IMR-90 (cell line): ENCODE measurements at regions not wholly inside any gene's neighbourhood (a gene's known extent, or its start where the extent isn't known, plus 50 kb on each side); places are given as distances from the start of the nearest gene placed in this dataset.

ENCODE experiments used
- ATAC-seq: fragments of 200-7000 bp; cut with Tn5 transposase; 2 replicates; pipeline ENCODE4 v1.9.1; 2020; ENCODE audit warnings: low read depth, mild to moderate bottlenecking, moderate library complexity
- BruUV-seq: library from RNA; stranded (reverse); fragments of 400-500 nt; replicated peaks from 2 replicates; lab custom pipeline; 2021; lab: Mats Ljungman, UMichigan
- CTCF ChIA-PET: fragments of 300-600 bp; formaldehyde crosslinking; extraction: SDS; loops from one replicate; lab custom pipeline; 2021; ENCODE audit warnings: antibody characterized with exemption; lab: Yijun Ruan, JAX
- POLR2A ChIA-PET: fragments of 300-600 bp; sonication (Branson Sonifier 250); formaldehyde crosslinking; loops from one replicate; lab custom pipeline; 2022; ENCODE audit warnings: antibody characterized with exemption; ENCODE audit not compliant: unreplicated experiment; lab: Charles Lee
- DNase-seq: peaks from one replicate; pipeline ENCODE4 v3.0.0; 2013
- H2AFZ ChIP-seq: replicated peaks from 2 replicates; pipeline ENCODE3; 2013; ENCODE audit warnings: low read length, mild to moderate bottlenecking; ENCODE audit not compliant: poor library complexity
- H2AK5ac ChIP-seq: 2 replicates; pipeline ENCODE4 v1.6.1; 2013; ENCODE audit warnings: low read depth, low read length, inconsistent platforms
- H2AK9ac ChIP-seq: replicated peaks from 2 replicates; pipeline ENCODE3; 2013; ENCODE audit warnings: mild to moderate bottlenecking, low read depth, low read length, moderate library complexity; ENCODE audit not compliant: poor library complexity
- H2BK120ac ChIP-seq: 2 replicates; pipeline ENCODE4 v1.6.1; 2013; ENCODE audit warnings: low read depth, low read length, inconsistent platforms
- H2BK15ac ChIP-seq: 3 replicates; pipeline ENCODE4 v1.6.1; 2013; ENCODE audit warnings: low read depth, low read length, inconsistent platforms
- H2BK20ac ChIP-seq: 2 replicates; pipeline ENCODE4 v1.6.1; 2013; ENCODE audit warnings: low read depth, mild to moderate bottlenecking, inconsistent platforms, low read length, moderate library complexity
- H2BK5ac ChIP-seq: 2 replicates; pipeline ENCODE4 v1.6.1; 2013; ENCODE audit warnings: mild to moderate bottlenecking, low read depth, low read length, inconsistent platforms; ENCODE audit not compliant: poor library complexity, severe bottlenecking
- H3K14ac ChIP-seq: replicated peaks from 2 replicates; pipeline ENCODE4 v1.6.1; 2013; ENCODE audit warnings: low read depth, low read length, inconsistent platforms
- H3K18ac ChIP-seq: 2 replicates; pipeline ENCODE4 v1.6.1; 2013; ENCODE audit warnings: low read depth, low read length, control low read depth
- H3K23ac ChIP-seq: 2 replicates; pipeline ENCODE4 v1.6.1; 2013; ENCODE audit warnings: low read depth, low read length, inconsistent platforms
- H3K27ac ChIP-seq: 2 replicates; pipeline ENCODE4 v1.5.1; 2013; ENCODE audit warnings: mild to moderate bottlenecking, control low read depth, low read length; ENCODE audit not compliant: insufficient read depth
- H3K27me3 ChIP-seq: 2 replicates; pipeline ENCODE4 v1.6.1; 2013; ENCODE audit warnings: low read length; ENCODE audit not compliant: control insufficient read depth, insufficient read depth
- H3K36me3 ChIP-seq: 2 replicates; pipeline ENCODE4 v1.6.1; 2013; ENCODE audit warnings: low read length, mixed read lengths; ENCODE audit not compliant: control insufficient read depth, insufficient read depth
- H3K4ac ChIP-seq: 2 replicates; pipeline ENCODE4 v1.6.1; 2013; ENCODE audit warnings: low read depth, low read length, inconsistent platforms
- H3K4me1 ChIP-seq: 2 replicates; pipeline ENCODE4 v1.6.1; 2013; ENCODE audit warnings: low read length, mixed read lengths; ENCODE audit not compliant: control insufficient read depth, insufficient read depth
- H3K4me2 ChIP-seq: 2 replicates; pipeline ENCODE4 v1.6.1; 2013; ENCODE audit warnings: low read depth, mild to moderate bottlenecking, control low read depth, low read length, moderate library complexity
- H3K4me3 ChIP-seq: 2 replicates; pipeline ENCODE4 v1.5.1; 2013; ENCODE audit warnings: low read depth, mild to moderate bottlenecking, control low read depth, low read length, moderate library complexity; ENCODE audit not compliant: insufficient read depth
- H3K56ac ChIP-seq: 2 replicates; pipeline ENCODE4 v1.6.1; 2013; ENCODE audit warnings: low read length, inconsistent platforms; ENCODE audit not compliant: insufficient read depth; ENCODE audit errors: extremely low read depth
- H3K79me1 ChIP-seq, 2 experiments: 2 replicates each; pipeline ENCODE4 v1.6.1; 2013; ENCODE audit warnings: low read length in 2 of 2, inconsistent platforms in 1 of 2, low read depth in 1 of 2
- H3K9ac ChIP-seq: 2 replicates; pipeline ENCODE4 v1.6.1; 2013; ENCODE audit warnings: low read depth, low read length, control low read depth
- H3K9me1 ChIP-seq: 2 replicates; pipeline ENCODE4 v1.6.1; 2013; ENCODE audit warnings: low read length, inconsistent platforms; ENCODE audit not compliant: insufficient read depth
- H3K9me3 ChIP-seq: 2 replicates; pipeline ENCODE4 v1.6.1; 2013; ENCODE audit warnings: low read length; ENCODE audit not compliant: control insufficient read depth, insufficient read depth
- H4K20me1 ChIP-seq: 2 replicates; pipeline ENCODE4 v1.6.1; 2013; ENCODE audit warnings: low read length, inconsistent platforms; ENCODE audit not compliant: insufficient read depth
- H4K5ac ChIP-seq: 2 replicates; pipeline ENCODE4 v1.6.1; 2013; ENCODE audit warnings: mild to moderate bottlenecking, low read depth, low read length, control low read depth
- H4K8ac ChIP-seq, 2 experiments: 2 replicates each; pipeline ENCODE4 v1.6.1; 2013; ENCODE audit warnings: low read depth in 2 of 2, low read length in 2 of 2, control low read depth in 1 of 2, inconsistent platforms in 1 of 2
- H4K91ac ChIP-seq: 2 replicates; pipeline ENCODE4 v1.6.1; 2013; ENCODE audit warnings: low read depth, low read length, inconsistent platforms; ENCODE audit not compliant: insufficient read depth
- CEBPB ChIP-seq: IDR thresholded peaks from 2 replicates; pipeline ENCODE4 v1.6.1; 2012; ENCODE audit warnings: low read depth, low read length, improper control_type of control experiment
- POLR2A ChIP-seq: IDR thresholded peaks from 2 replicates; pipeline ENCODE4 v1.6.1; 2012; ENCODE audit warnings: mild to moderate bottlenecking, low read depth, low read length
- dilution Hi-C: fragments of 300-500 bp; cut with HindIII; formaldehyde crosslinking; loops from one replicate; pipeline ENCODE4 v1.14.3; 2018; ENCODE audit warnings: low sequenced_read_pairs; ENCODE audit not compliant: unreplicated experiment
- in situ Hi-C: fragments of 300-500 bp; cut with MboI; formaldehyde crosslinking; loops from 3 replicates; pipeline ENCODE4 v1.14.3; 2019; ENCODE audit warnings: low sequenced_read_pairs, inconsistent platforms, mixed read lengths
- intact Hi-C: fragments of 100-400 bp; cut with micrococcal nuclease; formaldehyde crosslinking; loops from 2 replicates; pipeline ENCODE4 v1.10.0; 2022

DNA sequence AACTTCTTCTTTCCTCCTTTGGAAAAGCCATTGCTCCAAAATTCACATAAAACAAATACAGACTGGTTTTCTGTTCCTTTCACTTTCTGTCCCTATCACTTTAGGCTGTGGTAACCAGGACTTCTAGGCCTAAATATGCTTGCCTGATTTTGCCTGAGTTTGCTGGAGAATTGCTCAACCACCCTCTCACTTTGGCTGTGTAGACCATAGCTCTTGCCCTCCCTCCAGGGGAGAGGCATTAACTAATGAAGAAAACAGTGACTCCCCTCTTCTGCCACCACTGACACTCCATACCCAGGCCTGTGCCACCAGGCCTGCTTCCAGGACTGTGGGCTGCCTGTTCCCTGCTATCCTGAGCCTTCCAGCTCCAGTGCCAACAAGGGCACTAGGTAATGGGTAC lies 163.5 kb downstream of the TOMM20 start:
- no peaks in the 10 kb centered on the region for H3K27me3 ChIP-seq
- peaks cover 4% of the 10 kb centered on the region; the same call in 1 of the 2 replicates for H4K20me1 ChIP-seq
- H3K4ac ChIP-seq = peak overlapping the region; percentile 92
- DNase-seq (no peak), ATAC-seq (no peak)
- no TSS peak for BruUV-seq
- H2BK120ac ChIP-seq = peak overlapping the region; percentile 80
- H3K23ac ChIP-seq = peak overlapping the region; percentile 82
- peak overlapping the region; percentile 57 for H2AK5ac ChIP-seq
- H3K4me1 ChIP-seq = peaks cover 33% of the 10 kb centered on the region
- TF ChIP-seq POLR2A (no peak), CEBPB (peak; percentile 78)
- peak overlapping the region; percentile 2; the same call in 1 of the 2 replicates for H3K9ac ChIP-seq
- peak overlapping the region; percentile 87 for H2BK20ac ChIP-seq
- peak overlapping the region; percentile 96 for H3K18ac ChIP-seq
- peak overlapping the region; percentile 90; the same call in 2 of the 3 replicates for H2BK15ac ChIP-seq
- H3K4me2 ChIP-seq = no peak overlapping the region
- peak overlapping the region; percentile 80 for H2AFZ ChIP-seq
- peaks cover 29% of the 10 kb centered on the region for H3K9me1 ChIP-seq
- in situ Hi-C loops = no loop called here
- H3K4me3 ChIP-seq = no peak overlapping the region
- H3K27ac ChIP-seq = peak overlapping the region; percentile 42; the same call in 1 of the 2 replicates
- no peaks in the 10 kb centered on the region for H3K36me3 ChIP-seq
- H4K8ac ChIP-seq = peak overlapping the region; percentile 8 to 88; a peak in 3 of 4 replicates
- peak overlapping the region; percentile 83 for H2BK5ac ChIP-seq
- H2AK9ac ChIP-seq = peak overlapping the region; percentile 32
- peak overlapping the region; percentile 95 for H4K5ac ChIP-seq
- H3K56ac ChIP-seq = no peak overlapping the region
- CTCF ChIA-PET = interaction anchor here (0.7 to 1.2 kb wide), 2 partner anchors 22 to 119 kb away, joined by 3 to 4 read pairs; no protein-coding TSS in a partner anchor
- dilution Hi-C loops = no loop called here
- H4K91ac ChIP-seq = peak overlapping the region; percentile 83
- H3K9me3 ChIP-seq = no peaks in the 10 kb centered on the region
- intact Hi-C loops = no loop called here
- H3K14ac ChIP-seq = peak overlapping the region; percentile 84
- POLR2A ChIA-PET = no interaction called here
- peaks cover 0 to 8% of the 10 kb centered on the region in 2 experiments; a peak in 1 of 4 replicates for H3K79me1 ChIP-seq
